Neuron (in vitro differentiated cells): ENCODE measurements at regions not wholly inside any gene's neighbourhood (a gene's known extent, or its start where the extent isn't known, plus 50 kb on each side); places are given as distances from the start of the nearest gene placed in this dataset.
A peak's percentile ranks its signal among the peaks of the same experiment; 100 is the strongest.
"Not testable (repeated sequence)": the region's sequence is repeated elsewhere in the genome, so short reads cannot be mapped to it uniquely, and the experiment has no call there.

Experiments
- H2AFZ ChIP-seq: one replicate; pipeline ENCODE4 v1.6.1; 2013; ENCODE audit warnings: low read depth, mild to moderate bottlenecking, inconsistent platforms, low read length, moderate library complexity
- H3K27me3 ChIP-seq: one replicate; pipeline ENCODE4 v1.6.1; 2013; ENCODE audit warnings: low read length; ENCODE audit not compliant: insufficient read depth
- H3K36me3 ChIP-seq: one replicate; pipeline ENCODE4 v1.6.1; 2013; ENCODE audit warnings: low read length; ENCODE audit not compliant: insufficient read depth
- H3K4me1 ChIP-seq: one replicate; pipeline ENCODE4 v1.6.1; 2013; ENCODE audit warnings: low read length; ENCODE audit not compliant: insufficient read depth
- H3K4me3 ChIP-seq: 2 replicates; pipeline ENCODE4 v1.5.1; 2013; ENCODE audit warnings: mild to moderate bottlenecking, low read length, moderate library complexity
- H3K9me3 ChIP-seq: one replicate; pipeline ENCODE4 v1.6.1; 2013; ENCODE audit warnings: low read length

GRCh38 chr6:27854421-27854820, 57.8 kb downstream of the OR2B2 start:
- H2AFZ ChIP-seq = no peak overlapping the region
- no peaks in the 10 kb centered on the region for H3K9me3 ChIP-seq
- no peak overlapping the region for H3K4me3 ChIP-seq

DNA sequence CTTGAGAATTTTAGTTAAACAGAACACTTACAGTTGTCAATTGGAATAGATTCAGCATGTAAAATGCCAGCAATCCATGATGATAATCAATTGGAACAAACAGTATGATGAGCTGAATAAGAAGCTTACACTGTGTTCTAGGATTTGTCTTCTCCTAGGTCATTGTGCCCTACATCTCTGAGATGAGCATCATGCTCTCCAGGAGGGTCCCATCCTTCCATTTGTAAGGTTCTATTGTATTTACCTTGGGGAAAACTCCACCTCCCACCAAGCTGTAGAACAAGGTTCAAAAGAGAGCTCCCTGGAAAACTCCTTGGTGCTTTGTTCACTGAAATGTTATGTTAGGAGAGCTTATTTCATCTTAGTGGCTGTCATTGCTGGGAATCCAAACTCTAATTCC, 60.8 kb downstream of the OR2B2 start:
- H3K27me3 ChIP-seq = no peaks in the 10 kb centered on the region

More at GRCh38 chr6:27854421-27854820, 57.8 kb downstream of the OR2B2 start:
- Histone ChIP-seq H3K4me1 (no peaks in the 10 kb centered on the region), H3K36me3 (no peaks in the 10 kb centered on the region), H3K27me3 (no peaks in the 10 kb centered on the region)

GRCh38 chr6:27849001-27849400, 63.2 kb downstream of the OR2B2 start:
- not testable (repeated sequence) for H3K4me3 ChIP-seq, H3K27me3 ChIP-seq, H3K9me3 ChIP-seq, H3K36me3 ChIP-seq, H2AFZ ChIP-seq, H3K4me1 ChIP-seq

More for the DNA sequence above, 60.8 kb downstream of the OR2B2 start:
- Histone ChIP-seq H3K4me3 (no peak overlapping the region), H2AFZ (no peak overlapping the region), H3K9me3 (no peaks in the 10 kb centered on the region), H3K4me1 (no peaks in the 10 kb centered on the region), H3K36me3 (no peaks in the 10 kb centered on the region)

GRCh38 chr6:27847706-27848105, 64.5 kb downstream of the OR2B2 start:
- no peak overlapping the region for H3K4me3 ChIP-seq
- no peaks in the 10 kb centered on the region for H3K4me1 ChIP-seq

DNA sequence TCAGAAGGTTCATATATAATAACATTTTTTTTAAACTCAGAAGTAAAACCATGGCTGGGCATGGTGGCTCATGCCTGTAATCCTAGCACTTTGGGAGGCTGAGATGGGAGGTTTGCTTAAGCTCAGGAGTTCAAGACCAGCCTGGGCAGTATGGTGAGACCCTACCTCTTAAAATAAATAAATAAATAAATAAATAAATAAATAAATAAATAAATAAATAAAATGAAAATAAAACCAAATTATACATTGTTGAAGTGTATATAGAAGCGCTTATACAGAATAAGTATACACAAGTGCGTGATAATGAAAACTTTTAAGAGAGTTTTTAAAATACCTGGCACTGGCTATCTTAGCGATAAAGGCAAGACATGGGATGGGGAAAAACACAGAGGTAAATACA, 71.6 kb downstream of the OR2B2 start:
- Histone ChIP-seq H3K4me3 (peak overlapping the region; percentile 86), H3K36me3 (no peaks in the 10 kb centered on the region), H2AFZ (no peak overlapping the region), H3K9me3 (no peaks in the 10 kb centered on the region), H3K27me3 (no peaks in the 10 kb centered on the region), H3K4me1 (peaks cover 17% of the 10 kb centered on the region)

More at GRCh38 chr6:27847706-27848105, 64.5 kb downstream of the OR2B2 start:
- Histone ChIP-seq H3K27me3 (no peaks in the 10 kb centered on the region), H3K36me3 (no peaks in the 10 kb centered on the region), H2AFZ (no peak overlapping the region), H3K9me3 (no peaks in the 10 kb centered on the region)

DNA sequence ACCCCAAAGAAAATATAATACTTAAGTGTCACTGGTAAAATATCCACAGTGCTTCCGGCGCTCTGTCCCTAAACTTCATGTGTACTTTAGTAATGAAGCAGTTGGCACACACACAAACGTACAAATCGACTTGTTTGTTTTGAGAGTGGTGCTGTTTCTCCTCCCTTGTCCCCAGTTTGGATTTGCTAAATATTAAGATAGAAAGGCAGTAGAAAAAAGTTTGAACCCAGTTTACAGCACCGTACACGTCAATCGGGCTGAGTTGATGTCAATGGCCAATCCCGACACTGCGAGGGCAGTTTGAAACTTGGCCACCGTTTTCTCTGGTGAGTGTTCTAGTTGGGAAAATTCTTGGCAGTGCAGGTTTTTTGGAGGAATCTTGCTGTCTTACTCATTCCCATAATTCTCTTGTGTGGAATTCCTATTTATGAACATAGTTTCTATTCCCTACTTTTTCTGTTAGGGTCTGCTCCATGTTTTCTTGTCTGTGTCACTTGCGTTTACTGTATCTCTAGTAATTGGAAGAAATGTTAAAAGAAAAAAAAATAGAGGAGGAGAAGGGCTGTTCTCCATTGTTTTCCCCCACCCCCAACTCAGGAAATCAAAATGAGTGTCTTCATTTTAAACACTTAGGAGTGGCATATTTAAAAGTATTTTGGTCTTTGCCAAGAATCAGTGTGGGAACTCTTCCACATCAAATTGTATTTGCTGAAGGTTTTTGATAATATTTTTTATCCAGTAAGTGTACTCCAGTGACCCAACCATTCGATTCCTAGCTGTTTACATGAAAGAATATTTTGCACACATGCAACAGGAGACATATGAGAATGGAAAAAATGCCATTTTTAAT, 72.3 kb downstream of the OR2B2 start:
- Histone ChIP-seq H3K4me3 (peak overlapping the region; percentile 86), H3K36me3 (no peaks in the 10 kb centered on the region), H3K9me3 (no peaks in the 10 kb centered on the region), H2AFZ (no peak overlapping the region), H3K4me1 (peaks cover 24% of the 10 kb centered on the region), H3K27me3 (no peaks in the 10 kb centered on the region)

DNA sequence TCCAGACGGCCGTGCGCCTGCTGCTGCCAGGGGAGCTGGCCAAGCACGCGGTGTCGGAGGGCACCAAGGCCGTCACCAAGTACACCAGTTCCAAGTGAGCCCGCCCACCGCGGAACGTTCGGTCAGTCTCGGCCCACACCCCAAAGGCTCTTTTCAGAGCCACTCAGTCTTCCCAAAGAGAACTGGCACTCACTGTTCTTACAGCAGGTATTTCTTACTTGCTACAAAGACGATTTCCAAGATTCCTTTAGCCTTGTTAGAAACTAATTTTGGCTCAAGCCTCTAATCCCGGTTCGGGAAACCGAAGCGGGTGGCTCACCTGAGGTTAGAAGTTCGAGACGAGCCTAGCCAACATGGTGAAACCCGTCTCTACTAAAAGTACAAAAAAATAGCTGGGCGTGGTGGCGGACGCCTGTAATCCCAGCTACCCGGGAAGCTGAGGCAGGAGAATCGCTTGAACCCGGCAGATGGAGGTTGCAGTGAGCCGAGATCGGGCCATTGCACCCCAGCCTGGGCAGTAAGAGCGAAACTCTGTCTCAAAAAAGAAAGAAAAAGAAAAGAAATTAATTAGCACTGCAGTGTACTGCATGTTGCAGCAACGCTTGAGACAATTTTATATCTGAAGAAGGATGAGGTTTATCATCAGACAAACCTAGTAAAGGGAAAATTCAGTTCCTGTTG, 73.1 kb downstream of the OR2B2 start:
- Histone ChIP-seq H3K27me3 (no peaks in the 10 kb centered on the region), H3K9me3 (no peaks in the 10 kb centered on the region), H3K4me1 (peaks cover 25% of the 10 kb centered on the region), H3K4me3 (peak overlapping the region; percentile 86), H2AFZ (no peak overlapping the region), H3K36me3 (no peaks in the 10 kb centered on the region)

- Histone ChIP-seq H2AFZ (no peak overlapping the region), H3K36me3 (peaks cover 2% of the 10 kb centered on the region), H3K4me1 (peaks cover 25% of the 10 kb centered on the region), H3K9me3 (no peaks in the 10 kb centered on the region), H3K27me3 (no peaks in the 10 kb centered on the region), H3K4me3 (peak overlapping the region; percentile 86)
Measured at GRCh38 chr6:27838058-27838944, 73.9 kb downstream of the OR2B2 start.

DNA sequence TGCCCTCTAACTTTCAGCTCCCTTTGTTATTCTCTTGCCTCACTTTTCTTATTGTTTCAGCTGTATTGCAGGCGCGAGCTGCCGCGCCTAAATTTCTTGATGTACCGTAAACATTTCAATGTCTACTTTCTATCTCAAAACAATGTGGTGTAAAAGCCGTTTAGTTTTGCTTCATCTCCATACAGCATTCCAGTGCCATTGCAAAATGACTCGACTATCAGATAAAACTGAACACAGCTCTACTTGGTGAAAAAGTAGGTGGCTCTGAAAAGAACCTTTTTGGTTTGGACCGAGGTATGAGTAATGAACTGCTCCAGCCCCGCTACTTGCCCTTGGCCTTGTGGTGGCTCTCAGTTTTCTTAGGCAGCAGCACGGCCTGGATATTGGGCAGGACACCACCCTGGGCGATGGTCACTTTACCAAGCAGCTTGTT, 74.6 kb downstream of the OR2B2 start:
- Histone ChIP-seq H3K4me1 (peaks cover 25% of the 10 kb centered on the region), H3K36me3 (peaks cover 3% of the 10 kb centered on the region)

DNA sequence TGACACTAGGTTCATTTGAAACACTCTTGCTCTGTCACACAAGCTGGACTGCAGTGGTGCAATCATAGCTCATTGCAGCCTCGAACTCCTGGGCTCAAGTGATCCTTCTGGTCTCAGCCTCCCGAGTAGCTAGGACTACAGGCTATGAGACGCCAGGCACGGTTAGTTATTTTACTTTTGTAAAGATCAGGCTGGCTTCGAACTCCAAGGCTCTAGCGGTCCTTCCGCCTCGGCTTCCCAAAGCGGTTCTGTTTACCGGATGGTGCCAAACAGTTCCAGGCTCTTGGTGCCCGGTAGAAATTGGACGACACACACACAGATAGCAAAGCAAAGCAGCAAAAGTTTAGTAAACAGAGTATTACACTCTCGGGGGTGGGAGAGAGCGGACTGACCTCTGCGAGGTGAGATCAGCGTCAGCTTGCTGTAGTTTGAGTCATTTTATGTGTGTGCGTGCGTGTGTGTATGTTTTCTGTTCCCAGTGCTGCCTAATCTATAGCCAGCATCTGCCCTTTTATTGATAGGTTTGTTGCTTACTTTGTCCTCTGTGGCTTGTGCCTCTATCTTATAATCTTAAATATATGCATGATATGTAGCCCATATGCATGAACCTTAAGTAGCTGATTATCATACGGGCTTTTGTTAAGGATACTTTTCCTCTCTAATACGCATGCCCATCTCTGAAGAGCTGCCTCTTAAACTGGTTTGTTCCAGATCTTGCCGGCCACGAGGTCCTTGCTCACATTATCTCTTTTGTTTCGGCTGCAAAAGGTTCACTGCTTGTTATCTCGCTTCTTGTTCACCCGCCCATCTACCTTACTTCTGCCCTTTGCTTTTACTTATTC, 75.2 kb downstream of the OR2B2 start:
- peak overlapping the region; percentile 86 for H3K4me3 ChIP-seq
- H2AFZ ChIP-seq = no peak overlapping the region
- H3K4me1 ChIP-seq = peaks cover 25% of the 10 kb centered on the region
- H3K9me3 ChIP-seq = no peaks in the 10 kb centered on the region
- H3K36me3 ChIP-seq = peaks cover 3% of the 10 kb centered on the region
- no peaks in the 10 kb centered on the region for H3K27me3 ChIP-seq

More for the DNA sequence above, 74.6 kb downstream of the OR2B2 start:
- Histone ChIP-seq H2AFZ (no peak overlapping the region), H3K27me3 (no peaks in the 10 kb centered on the region), H3K4me3 (peak overlapping the region; percentile 86), H3K9me3 (no peaks in the 10 kb centered on the region)

DNA sequence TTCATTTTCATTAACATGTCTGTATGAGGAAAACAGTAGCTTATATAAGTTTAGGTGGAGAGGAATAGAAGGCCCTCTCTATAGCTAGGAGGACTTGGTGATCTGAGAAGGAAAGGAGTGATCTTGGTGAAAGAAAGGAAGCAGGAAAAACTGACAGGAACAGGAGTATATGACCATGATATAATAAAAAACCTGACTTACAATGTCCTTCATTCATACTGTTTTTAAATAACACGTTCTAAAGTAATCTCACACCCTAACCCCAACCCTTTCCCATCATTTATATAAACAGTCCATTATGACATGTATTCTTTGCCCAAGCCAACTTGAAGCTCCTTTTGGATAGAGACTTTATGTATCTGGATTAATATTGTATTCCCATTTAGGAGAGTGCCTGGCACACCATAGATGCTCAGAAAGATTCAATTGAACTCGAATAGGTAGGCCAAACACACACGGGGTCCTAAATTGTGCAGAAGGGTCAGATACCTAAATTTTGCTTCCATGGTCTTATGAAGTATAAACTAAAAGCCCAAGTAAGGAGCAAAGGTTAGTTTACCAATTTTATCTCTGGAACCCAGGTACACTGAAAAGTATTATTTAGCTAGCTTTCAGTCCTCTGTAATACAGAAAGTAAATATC, 75.9 kb downstream of the OR2B2 start:
- Histone ChIP-seq H3K9me3 (no peaks in the 10 kb centered on the region), H3K27me3 (no peaks in the 10 kb centered on the region), H3K4me3 (peak overlapping the region; percentile 86), H2AFZ (no peak overlapping the region), H3K4me1 (peaks cover 28% of the 10 kb centered on the region), H3K36me3 (peaks cover 3% of the 10 kb centered on the region)
